ENCODE measurements at regions not wholly inside any gene's neighbourhood (a gene's known extent, or its start where the extent isn't known, plus 50 kb on each side); places are given as distances from the start of the nearest gene placed in this dataset.

DNA sequence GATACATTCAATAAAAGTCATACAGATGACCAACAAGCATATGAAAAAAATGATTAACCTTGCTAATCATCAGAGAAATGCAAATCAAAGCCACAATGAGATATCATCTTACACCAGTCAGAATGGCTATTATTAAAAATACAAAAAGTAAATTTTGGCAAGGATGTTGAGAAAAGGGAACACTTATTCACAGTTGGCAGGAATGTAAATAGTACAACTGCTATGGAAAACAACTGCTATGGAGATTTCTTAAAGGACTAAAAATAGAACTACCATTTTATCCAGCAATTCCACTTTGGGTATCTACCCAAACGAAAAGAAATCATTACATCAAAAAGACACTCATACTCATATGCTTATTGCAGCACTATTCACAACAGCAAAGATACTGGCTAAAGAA is 1121.8 kb downstream of the TBL1XR1 start (continued):
- TF ChIP-seq, protein P1, sequence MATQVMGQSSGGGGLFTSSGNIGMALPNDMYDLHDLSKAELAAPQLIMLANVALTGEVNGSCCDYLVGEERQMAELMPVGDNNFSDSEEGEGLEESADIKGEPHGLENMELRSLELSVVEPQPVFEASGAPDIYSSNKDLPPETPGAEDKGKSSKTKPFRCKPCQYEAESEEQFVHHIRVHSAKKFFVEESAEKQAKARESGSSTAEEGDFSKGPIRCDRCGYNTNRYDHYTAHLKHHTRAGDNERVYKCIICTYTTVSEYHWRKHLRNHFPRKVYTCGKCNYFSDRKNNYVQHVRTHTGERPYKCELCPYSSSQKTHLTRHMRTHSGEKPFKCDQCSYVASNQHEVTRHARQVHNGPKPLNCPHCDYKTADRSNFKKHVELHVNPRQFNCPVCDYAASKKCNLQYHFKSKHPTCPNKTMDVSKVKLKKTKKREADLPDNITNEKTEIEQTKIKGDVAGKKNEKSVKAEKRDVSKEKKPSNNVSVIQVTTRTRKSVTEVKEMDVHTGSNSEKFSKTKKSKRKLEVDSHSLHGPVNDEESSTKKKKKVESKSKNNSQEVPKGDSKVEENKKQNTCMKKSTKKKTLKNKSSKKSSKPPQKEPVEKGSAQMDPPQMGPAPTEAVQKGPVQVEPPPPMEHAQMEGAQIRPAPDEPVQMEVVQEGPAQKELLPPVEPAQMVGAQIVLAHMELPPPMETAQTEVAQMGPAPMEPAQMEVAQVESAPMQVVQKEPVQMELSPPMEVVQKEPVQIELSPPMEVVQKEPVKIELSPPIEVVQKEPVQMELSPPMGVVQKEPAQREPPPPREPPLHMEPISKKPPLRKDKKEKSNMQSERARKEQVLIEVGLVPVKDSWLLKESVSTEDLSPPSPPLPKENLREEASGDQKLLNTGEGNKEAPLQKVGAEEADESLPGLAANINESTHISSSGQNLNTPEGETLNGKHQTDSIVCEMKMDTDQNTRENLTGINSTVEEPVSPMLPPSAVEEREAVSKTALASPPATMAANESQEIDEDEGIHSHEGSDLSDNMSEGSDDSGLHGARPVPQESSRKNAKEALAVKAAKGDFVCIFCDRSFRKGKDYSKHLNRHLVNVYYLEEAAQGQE (IDR thresholded peaks at IDR 0.05; ENCODE audit: low read depth, low read length): no peak

DNA sequence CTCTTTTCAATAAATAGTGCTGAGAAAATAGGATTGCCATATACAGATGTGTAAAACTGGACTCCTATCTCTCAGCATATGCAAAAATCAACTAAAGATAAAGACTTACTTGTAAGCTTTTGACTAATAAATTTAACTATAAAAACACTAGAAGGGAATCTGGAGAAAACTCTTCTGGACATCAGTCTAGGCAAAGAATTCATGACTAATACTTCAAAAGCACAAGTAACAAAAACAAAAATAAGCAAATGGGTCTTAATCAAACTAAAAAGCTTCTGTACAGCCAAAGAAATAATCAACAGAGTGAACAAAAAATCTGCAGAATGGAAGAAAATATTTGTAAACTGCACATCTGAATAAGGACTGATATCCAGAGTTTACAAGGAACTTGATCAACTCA is 1122.2 kb downstream of the TBL1XR1 start:
- Histone ChIP-seq H3K27ac (ENCODE audit: low read depth in 2 of 2, low read length in 1 of 2) (no peak overlapping the region), H3K9me3 (no peaks in the 10 kb centered on the region), H3K27me3 (ENCODE audit: insufficient read depth) (no peaks in the 10 kb centered on the region), H4K20me1 (ENCODE audit: insufficient read depth) (no peaks in the 10 kb centered on the region), H3K36me3 (replicated peaks in 1 of 2; ENCODE audit: control insufficient read depth in 1 of 2, insufficient read depth in 2 of 2, low read length in 1 of 2) (no peaks in the 10 kb centered on the region), H2AFZ (ENCODE audit: low read depth) (no peak overlapping the region), H3K4me2 (no peak overlapping the region), H3K79me2 (ENCODE audit: insufficient read depth) (no peaks in the 10 kb centered on the region), H3K4me3 (ENCODE audit: low read depth in 2 of 2, low read length in 1 of 2) (no peak overlapping the region), H3K4me1 (ENCODE audit: control insufficient read depth in 1 of 2, insufficient read depth in 2 of 2, low read depth in 1 of 2, low read length in 1 of 2) (no peaks in the 10 kb centered on the region), H3K9ac (no peak overlapping the region), H3K9me2 (no peaks in the 10 kb centered on the region), H3F3A (replicated peaks; ENCODE audit: insufficient read depth) (no peaks in the 10 kb centered on the region)
- ChIA-PET POLR2A (no interaction called here), CTCF (no interaction called here)
- TF ChIP-seq TEAD4 (IDR thresholded peaks at IDR 0.05; ENCODE audit: borderline replicate concordance, insufficient read depth): no peak
- TF ChIP-seq EP300 (IDR thresholded peaks at IDR 0.05; ENCODE audit: borderline replicate concordance in 1 of 2, low read depth in 1 of 2, low read length in 1 of 2): no peak
- TF ChIP-seq FOXM1 (IDR thresholded peaks at IDR 0.05; ENCODE audit: low read depth): no peak
- no peak for TF ChIP-seq GABPA (IDR thresholded peaks at IDR 0.05; ENCODE audit: low read depth)
- TF ChIP-seq, protein P2, sequence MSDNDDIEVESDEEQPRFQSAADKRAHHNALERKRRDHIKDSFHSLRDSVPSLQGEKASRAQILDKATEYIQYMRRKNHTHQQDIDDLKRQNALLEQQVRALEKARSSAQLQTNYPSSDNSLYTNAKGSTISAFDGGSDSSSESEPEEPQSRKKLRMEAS (IDR thresholded peaks at IDR 0.05; ENCODE audit: low read depth): no peak
- TF ChIP-seq, protein P3, sequence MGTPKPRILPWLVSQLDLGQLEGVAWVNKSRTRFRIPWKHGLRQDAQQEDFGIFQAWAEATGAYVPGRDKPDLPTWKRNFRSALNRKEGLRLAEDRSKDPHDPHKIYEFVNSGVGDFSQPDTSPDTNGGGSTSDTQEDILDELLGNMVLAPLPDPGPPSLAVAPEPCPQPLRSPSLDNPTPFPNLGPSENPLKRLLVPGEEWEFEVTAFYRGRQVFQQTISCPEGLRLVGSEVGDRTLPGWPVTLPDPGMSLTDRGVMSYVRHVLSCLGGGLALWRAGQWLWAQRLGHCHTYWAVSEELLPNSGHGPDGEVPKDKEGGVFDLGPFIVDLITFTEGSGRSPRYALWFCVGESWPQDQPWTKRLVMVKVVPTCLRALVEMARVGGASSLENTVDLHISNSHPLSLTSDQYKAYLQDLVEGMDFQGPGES (IDR thresholded peaks at IDR 0.05; ENCODE audit: low read depth, low read length): no peak
- TF ChIP-seq NFIC (IDR thresholded peaks at IDR 0.05; ENCODE audit: borderline replicate concordance): no peak
- no peak for TF ChIP-seq SMC3 (IDR thresholded peaks at IDR 0.05; ENCODE audit: low read depth, low read length)
- TF ChIP-seq, protein P1 (IDR thresholded peaks at IDR 0.05; ENCODE audit: low read depth, low read length): no peak
- TF ChIP-seq MXI1 (IDR thresholded peaks at IDR 0.05; ENCODE audit: low read depth, low read length): no peak
- TF ChIP-seq, protein P4, sequence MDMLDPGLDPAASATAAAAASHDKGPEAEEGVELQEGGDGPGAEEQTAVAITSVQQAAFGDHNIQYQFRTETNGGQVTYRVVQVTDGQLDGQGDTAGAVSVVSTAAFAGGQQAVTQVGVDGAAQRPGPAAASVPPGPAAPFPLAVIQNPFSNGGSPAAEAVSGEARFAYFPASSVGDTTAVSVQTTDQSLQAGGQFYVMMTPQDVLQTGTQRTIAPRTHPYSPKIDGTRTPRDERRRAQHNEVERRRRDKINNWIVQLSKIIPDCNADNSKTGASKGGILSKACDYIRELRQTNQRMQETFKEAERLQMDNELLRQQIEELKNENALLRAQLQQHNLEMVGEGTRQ (IDR thresholded peaks at IDR 0.05; ENCODE audit: borderline replicate concordance, low read depth, low read length): no peak
- TF ChIP-seq RFX5 (IDR thresholded peaks at IDR 0.05; ENCODE audit: low read length): no peak
- no peak for TF ChIP-seq MEF2A (IDR thresholded peaks at IDR 0.05; ENCODE audit: borderline replicate concordance, low read depth)
- TF ChIP-seq POLR2AphosphoS5 (IDR thresholded peaks at IDR 0.05; ENCODE audit: low read depth, low read length): no peak
- DNase-seq: no peak

Data from SK-N-SH (cell line).